GM21529 (cell line): ENCODE measurements at regions not wholly inside any gene's neighbourhood (a gene's known extent, or its start where the extent isn't known, plus 50 kb on each side); places are given as distances from the start of the nearest gene placed in this dataset.

Source experiments
- ATAC-seq: cut with Tn5 transposase; IDR thresholded peaks from one replicate; pipeline ENCODE4 v1.9.1; 2021; ENCODE audit not compliant: unreplicated experiment

DNA sequence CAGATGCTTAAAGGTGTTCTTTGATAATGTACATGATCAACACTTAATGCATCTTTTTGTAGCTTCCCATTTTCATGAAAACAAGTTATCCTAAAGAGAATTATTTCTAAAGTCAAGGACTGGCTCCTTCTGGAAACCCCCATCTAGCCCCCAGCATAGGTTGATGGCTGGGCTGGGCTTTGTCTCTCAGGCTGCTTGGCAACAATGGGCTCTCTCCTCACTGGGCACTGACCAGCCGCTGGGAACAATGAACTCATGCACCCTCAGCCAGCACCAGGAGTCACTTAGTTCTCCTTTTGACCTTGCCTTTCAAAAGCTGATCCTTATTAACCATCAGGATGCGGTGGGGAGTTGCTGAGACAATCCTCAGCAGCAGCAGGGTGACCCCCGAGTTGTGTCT, 293.0 kb upstream of the PLXNA2 start:
- no peak for ATAC-seq

DNA sequence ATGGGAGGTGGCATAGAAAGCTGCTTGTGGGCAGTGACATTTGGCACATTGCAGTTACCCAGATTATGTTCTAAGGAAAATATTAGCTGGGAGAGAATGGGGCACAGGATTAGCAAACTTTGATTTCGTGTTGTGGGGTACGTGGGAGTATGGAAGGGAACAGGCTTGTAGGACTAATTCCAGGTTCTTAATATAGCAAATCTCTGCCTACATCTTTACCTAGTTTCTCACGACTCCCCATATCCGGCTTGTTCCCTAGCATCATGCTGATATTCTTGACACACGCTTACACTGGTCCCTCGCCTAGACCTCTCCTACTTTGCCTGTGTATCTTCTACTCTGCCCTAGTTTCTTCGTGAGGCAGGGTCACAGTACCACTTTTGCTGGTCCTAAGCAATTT, 293.9 kb upstream of the PLXNA2 start:
- no peak for ATAC-seq

- no peak for ATAC-seq
Observed at GRCh38 chr1:208538587-208538986, 294.4 kb upstream of the PLXNA2 start.

- no peak for ATAC-seq
Observed at GRCh38 chr1:208540724-208541123, 296.5 kb upstream of the PLXNA2 start.

GRCh38 chr1:208541225-208541855, 297.2 kb upstream of the PLXNA2 start:
- ATAC-seq, result no peak

GRCh38 chr1:208542309-208542708, 298.1 kb upstream of the PLXNA2 start:
- no peak for ATAC-seq

DNA sequence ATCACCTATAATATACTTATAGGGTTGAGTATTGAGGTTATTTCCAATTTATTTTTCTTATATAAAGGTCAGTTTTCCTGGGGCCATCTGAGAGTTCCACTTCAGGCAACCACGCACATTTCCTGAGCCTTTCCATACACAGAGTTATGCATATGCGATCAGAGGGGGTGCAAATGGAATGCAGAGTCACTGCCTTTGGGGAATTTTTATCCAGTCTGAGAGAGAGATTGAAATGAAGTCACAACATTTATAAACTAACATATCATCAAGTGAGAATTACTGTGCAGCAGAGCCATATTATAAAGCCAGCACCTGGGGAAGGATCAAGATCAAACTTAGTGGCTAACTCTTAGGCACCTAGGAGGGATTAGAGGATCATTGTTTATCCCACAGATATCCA, 299.9 kb upstream of the PLXNA2 start:
- ATAC-seq, result no peak

DNA sequence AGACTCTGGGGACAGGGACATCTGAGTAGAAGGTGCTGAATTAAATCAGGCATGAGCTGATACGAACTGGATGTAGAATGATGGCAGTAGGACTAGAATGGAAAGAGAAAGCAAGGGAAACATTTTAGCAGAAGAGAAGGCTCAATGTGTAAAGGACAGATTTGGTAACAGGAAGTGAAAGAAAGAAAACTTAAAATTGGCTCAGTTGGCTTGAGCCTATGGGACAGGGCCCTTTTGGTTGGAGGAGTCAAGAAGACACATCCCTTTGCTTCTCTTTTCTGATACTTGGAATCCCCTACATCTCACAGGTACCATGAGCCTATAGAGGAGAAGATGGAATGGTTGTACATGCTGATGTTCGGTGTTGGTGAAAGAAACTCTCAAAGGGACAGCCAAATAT, 300.6 kb upstream of the PLXNA2 start:
- no peak for ATAC-seq

DNA sequence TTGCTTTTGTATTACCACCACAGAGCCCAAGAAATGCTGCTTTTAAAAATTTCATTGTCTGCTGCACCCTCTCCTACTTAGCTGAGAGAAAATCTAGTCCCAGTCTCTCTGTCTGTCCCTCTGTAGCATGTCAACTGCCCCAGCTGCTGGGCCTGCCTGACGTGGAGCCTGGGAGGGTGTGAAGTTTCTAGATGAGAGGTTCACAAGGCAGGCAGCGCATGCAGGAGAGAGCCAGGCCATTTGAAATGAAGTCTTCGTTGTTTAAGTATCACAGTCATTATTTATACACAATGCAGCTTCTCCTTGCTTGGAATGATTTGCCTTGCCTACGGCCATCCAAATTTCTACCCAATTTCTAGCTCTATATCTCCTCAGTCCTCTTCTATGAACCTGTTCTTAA, 306.8 kb upstream of the PLXNA2 start:
- ATAC-seq, result no peak

GRCh38 chr1:208551633-208552320, 307.6 kb upstream of the PLXNA2 start:
- no peak for ATAC-seq

- ATAC-seq, result no peak
Observed at GRCh38 chr1:208552928-208553327, 308.7 kb upstream of the PLXNA2 start.

DNA sequence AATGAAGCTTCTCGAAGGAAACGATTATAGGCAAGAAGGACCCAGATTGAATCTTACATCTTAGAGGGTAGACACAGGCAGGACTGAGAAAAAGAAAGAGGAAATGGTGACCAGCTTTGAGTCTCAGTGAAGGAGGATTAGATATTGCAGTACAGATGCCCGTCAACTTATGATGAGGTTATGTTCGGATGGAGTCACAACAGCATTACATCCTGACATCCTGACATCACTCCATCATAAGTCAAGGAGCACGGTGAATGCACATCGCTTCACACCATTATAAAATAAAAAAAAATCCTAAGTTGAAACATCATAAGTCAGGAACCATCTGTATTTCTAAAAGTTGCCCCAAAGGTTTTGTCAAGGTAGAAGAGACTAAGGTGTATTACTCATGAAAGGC, 312.3 kb upstream of the PLXNA2 start:
- no peak for ATAC-seq

DNA sequence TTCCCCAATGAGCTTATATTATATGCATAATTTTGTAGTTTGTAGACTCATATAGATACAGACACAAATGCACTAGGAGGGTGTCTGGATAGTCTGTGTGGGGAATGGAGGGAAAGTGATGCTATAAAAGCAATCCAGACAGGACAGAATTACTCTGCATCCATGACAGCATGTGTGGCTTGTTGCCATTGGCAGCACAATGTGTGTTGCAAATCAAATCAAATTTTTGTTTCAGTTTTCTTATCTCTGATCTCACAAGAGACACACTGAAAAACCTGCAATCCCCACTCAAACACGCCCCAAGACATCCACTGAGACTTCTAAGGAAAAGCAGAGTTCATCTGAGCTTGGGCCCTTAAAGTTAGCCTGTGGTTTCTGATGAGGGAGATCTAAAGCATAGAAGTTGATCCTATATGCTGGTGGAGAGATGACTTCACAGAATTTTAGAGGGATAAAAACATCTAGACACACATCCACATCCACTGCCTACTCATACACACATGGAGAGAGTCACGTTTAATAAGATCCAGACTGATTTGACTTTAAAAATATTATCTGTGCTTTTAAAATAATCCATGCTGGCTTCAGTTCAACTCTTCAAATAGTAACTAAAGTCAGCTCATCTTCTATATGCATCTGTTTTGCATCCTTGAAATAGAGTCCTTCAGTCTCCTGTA, 313.0 kb upstream of the PLXNA2 start:
- ATAC-seq, result no peak

GRCh38 chr1:208557723-208558094, 313.5 kb upstream of the PLXNA2 start:
- ATAC-seq, result no peak

- no peak for ATAC-seq
Observed at GRCh38 chr1:208559597-208560329, 315.6 kb upstream of the PLXNA2 start.

GRCh38 chr1:208562151-208562960, 318.2 kb upstream of the PLXNA2 start:
- ATAC-seq, result no peak

- no peak for ATAC-seq
Observed at GRCh38 chr1:208564466-208564865, 320.3 kb upstream of the PLXNA2 start.

GRCh38 chr1:208565756-208566440, 321.7 kb upstream of the PLXNA2 start:
- ATAC-seq, result no peak

DNA sequence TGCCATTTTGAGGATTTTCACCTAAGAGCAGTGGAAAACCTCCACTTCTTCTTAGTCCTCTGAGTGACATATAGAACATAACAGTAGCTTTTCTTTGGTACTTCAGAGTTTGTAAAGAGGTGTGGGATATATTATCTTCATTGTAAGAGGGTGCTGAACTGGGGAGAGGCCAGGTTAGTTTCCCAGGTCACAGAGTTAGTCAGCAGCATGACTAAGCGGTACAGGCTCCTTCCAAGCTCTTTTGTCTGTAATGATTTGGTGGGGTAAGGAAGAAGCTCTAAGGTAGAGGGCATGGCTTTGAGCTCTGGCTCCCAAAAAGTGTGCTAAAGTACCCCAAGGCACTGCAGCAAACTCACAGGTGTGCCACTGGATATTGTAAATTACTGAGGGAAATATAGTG, 325.0 kb upstream of the PLXNA2 start:
- ATAC-seq, result no peak

GRCh38 chr1:208570362-208570761, 326.2 kb upstream of the PLXNA2 start:
- ATAC-seq, result no peak
